Activated naive CD4-positive, alpha-beta T cell treated with anti-CD3 and anti-CD28 coated beads, Interleukin-2, amount 50 U/mL, for 72 hours (primary cell): ENCODE measurements at regions not wholly inside any gene's neighbourhood (a gene's known extent, or its start where the extent isn't known, plus 50 kb on each side); places are given as distances from the start of the nearest gene placed in this dataset.
"Not testable (repeated sequence)": the region's sequence is repeated elsewhere in the genome, so short reads cannot be mapped to it uniquely, and the experiment has no call there.

Source experiments
- ATAC-seq, 2 donors: fragments of 150-1000 bp; cut with Tn5 transposase; 2 replicates each; pipeline ENCODE4 v1.10.0; 2021; ENCODE audit warnings: mild to moderate bottlenecking in 2 of 2, moderate library complexity in 2 of 2
- DNase-seq, 2 donors: peaks; one replicate each; pipeline ENCODE4 v3.0.0; 2021 to 2022; ENCODE audit warnings: low spot score in 2 of 2
- H3K27ac Mint-ChIP-seq, 2 donors: one replicate each; pipeline ENCODE4 v1.8.0; 2022; ENCODE audit warnings: mild to moderate bottlenecking in 2 of 2, mixed read lengths in 2 of 2
- H3K36me3 Mint-ChIP-seq, 2 donors: one replicate each; pipeline ENCODE4 v1.8.0; 2022; ENCODE audit warnings: mixed read lengths in 2 of 2
- H3K9me3 Mint-ChIP-seq, 2 donors: one replicate each; pipeline ENCODE4 v1.8.0; 2022; ENCODE audit warnings: mixed read lengths in 2 of 2

GRCh38 chr10:30183055-30183402 is 123.6 kb upstream of the JCAD start:
- Mint-ChIP-seq H3K9me3 (no peaks in the 10 kb centered on the region), H3K27ac (no peak overlapping the region), H3K36me3 (no peaks in the 10 kb centered on the region)
- ATAC-seq (no peak), DNase-seq (no peak)

GRCh38 chr10:30182191-30183054 is 123.0 kb upstream of the JCAD start:
- no peak for DNase-seq
- Mint-ChIP-seq H3K36me3 (no peaks in the 10 kb centered on the region), H3K9me3 (no peaks in the 10 kb centered on the region), H3K27ac (no peak overlapping the region)
- no peak for ATAC-seq

GRCh38 chr10:30178356-30178964 is 119.1 kb upstream of the JCAD start:
- ATAC-seq = no peak
- H3K36me3 Mint-ChIP-seq = no peaks in the 10 kb centered on the region

GRCh38 chr10:30176776-30177533 is 117.6 kb upstream of the JCAD start:
- ATAC-seq (no peak), DNase-seq (no peak)
- Mint-ChIP-seq H3K36me3 (no peaks in the 10 kb centered on the region), H3K27ac (no peak overlapping the region), H3K9me3 (no peaks in the 10 kb centered on the region)

More at GRCh38 chr10:30178356-30178964, 119.1 kb upstream of the JCAD start:
- Mint-ChIP-seq H3K9me3 (no peaks in the 10 kb centered on the region), H3K27ac (no peak overlapping the region)
- DNase-seq = no peak

GRCh38 chr10:30176182-30176581 is 116.8 kb upstream of the JCAD start:
- no peaks in the 10 kb centered on the region for H3K36me3 Mint-ChIP-seq
- no peak for DNase-seq
- no peak overlapping the region for H3K27ac Mint-ChIP-seq
- H3K9me3 Mint-ChIP-seq = no peaks in the 10 kb centered on the region
- ATAC-seq = no peak

GRCh38 chr10:30172673-30173072 is 113.3 kb upstream of the JCAD start:
- no peak overlapping the region for H3K27ac Mint-ChIP-seq
- no peak for ATAC-seq
- no peaks in the 10 kb centered on the region for H3K36me3 Mint-ChIP-seq
- no peaks in the 10 kb centered on the region for H3K9me3 Mint-ChIP-seq
- DNase-seq = no peak

- no peak for DNase-seq
- H3K36me3 Mint-ChIP-seq = no peaks in the 10 kb centered on the region
- ATAC-seq = no peak
- H3K27ac Mint-ChIP-seq = no peak overlapping the region
- H3K9me3 Mint-ChIP-seq = no peaks in the 10 kb centered on the region
Measured at GRCh38 chr10:30172091-30172490, 112.7 kb upstream of the JCAD start.

- Mint-ChIP-seq H3K27ac (no peak overlapping the region), H3K36me3 (no peaks in the 10 kb centered on the region), H3K9me3 (no peaks in the 10 kb centered on the region)
- DNase-seq (no peak), ATAC-seq (no peak)
Measured at GRCh38 chr10:30171601-30172000, 112.2 kb upstream of the JCAD start.

GRCh38 chr10:30170814-30171213 is 111.4 kb upstream of the JCAD start:
- DNase-seq = no peak
- H3K27ac Mint-ChIP-seq = no peak overlapping the region
- no peaks in the 10 kb centered on the region for H3K36me3 Mint-ChIP-seq
- H3K9me3 Mint-ChIP-seq = no peaks in the 10 kb centered on the region
- ATAC-seq = no peak

- Mint-ChIP-seq H3K9me3 (no peaks in the 10 kb centered on the region), H3K27ac (no peak overlapping the region), H3K36me3 (no peaks in the 10 kb centered on the region)
- DNase-seq = no peak
- no peak for ATAC-seq
Measured at GRCh38 chr10:30170146-30170545, 110.8 kb upstream of the JCAD start.

GRCh38 chr10:30169342-30169741 is 110.0 kb upstream of the JCAD start:
- ATAC-seq = no peak
- Mint-ChIP-seq H3K9me3 (no peaks in the 10 kb centered on the region), H3K27ac (no peak overlapping the region), H3K36me3 (no peaks in the 10 kb centered on the region)
- DNase-seq = no peak

GRCh38 chr10:30166929-30167328 is 107.5 kb upstream of the JCAD start:
- ATAC-seq (no peak), DNase-seq (no peak)
- Mint-ChIP-seq H3K36me3 (no peaks in the 10 kb centered on the region), H3K9me3 (no peaks in the 10 kb centered on the region), H3K27ac (no peak overlapping the region)

GRCh38 chr10:30163410-30163809 is 104.0 kb upstream of the JCAD start:
- not testable (repeated sequence) for ATAC-seq, H3K9me3 Mint-ChIP-seq, H3K36me3 Mint-ChIP-seq, H3K27ac Mint-ChIP-seq, DNase-seq

- ATAC-seq, H3K36me3 Mint-ChIP-seq, H3K27ac Mint-ChIP-seq, H3K9me3 Mint-ChIP-seq, DNase-seq: not testable (repeated sequence)
Measured at GRCh38 chr10:30162796-30163195, 103.4 kb upstream of the JCAD start.

- no peaks in the 10 kb centered on the region for H3K36me3 Mint-ChIP-seq
- no peaks in the 10 kb centered on the region for H3K9me3 Mint-ChIP-seq
- no peak overlapping the region for H3K27ac Mint-ChIP-seq
- ATAC-seq (no peak), DNase-seq (no peak)
Measured at GRCh38 chr10:30160271-30160982, 101.0 kb upstream of the JCAD start.

- not testable (repeated sequence) for H3K36me3 Mint-ChIP-seq, DNase-seq, H3K9me3 Mint-ChIP-seq, H3K27ac Mint-ChIP-seq, ATAC-seq
Measured at GRCh38 chr10:30159614-30160013, 100.2 kb upstream of the JCAD start.
